Neural cell (in vitro differentiated cells): ENCODE measurements at regions not wholly inside any gene's neighbourhood (a gene's known extent, or its start where the extent isn't known, plus 50 kb on each side); places are given as distances from the start of the nearest gene placed in this dataset.

Source experiments
- H2AFZ ChIP-seq: fragments of 200-600, 300-800 bp; sonication (generic), shearing (Covaris generic); 2 replicates; pipeline ENCODE4 v1.6.0; 2014; ENCODE audit warnings: low read depth, mild to moderate bottlenecking, antibody characterized with exemption, low read length, moderate library complexity
- H3F3A ChIP-seq: fragments of 200-600 bp; shearing (Covaris generic); 2 replicates; pipeline ENCODE4 v1.6.1; 2016; ENCODE audit warnings: mild to moderate bottlenecking, moderate library complexity, mixed read lengths, antibody characterized with exemption, low read length; ENCODE audit not compliant: insufficient read depth, poor library complexity, severe bottlenecking
- H3K27ac ChIP-seq: fragments of 200-600, 300-800 bp; sonication (generic), shearing (Covaris generic); 2 replicates; pipeline ENCODE4 v1.5.1; 2014; ENCODE audit warnings: mild to moderate bottlenecking, low read length, moderate library complexity
- H3K27me3 ChIP-seq: fragments of 300-800, 200-600 bp; sonication (generic), shearing (Covaris generic); 2 replicates; pipeline ENCODE4 v1.6.0; 2014; ENCODE audit warnings: mild to moderate bottlenecking, low read depth, low read length, moderate library complexity; ENCODE audit not compliant: insufficient read depth
- H3K36me3 ChIP-seq: fragments of 300-800, 200-600 bp; sonication (generic), shearing (Covaris generic); 2 replicates; pipeline ENCODE4 v1.5.1; 2014; ENCODE audit warnings: mild to moderate bottlenecking, antibody characterized with exemption, low read length, moderate library complexity; ENCODE audit not compliant: insufficient read depth
- H3K4me2 ChIP-seq: fragments of 300-800, 200-600 bp; sonication (generic), shearing (Covaris generic); 2 replicates; pipeline ENCODE4 v1.6.0; 2014; ENCODE audit warnings: mild to moderate bottlenecking, low read length
- H3K4me3 ChIP-seq: fragments of 300-800, 200-600 bp; sonication (generic), shearing (Covaris generic); 2 replicates; pipeline ENCODE4 v1.5.1; 2014; ENCODE audit warnings: mild to moderate bottlenecking, low read length, moderate library complexity
- H3K79me2 ChIP-seq: fragments of 200-600 bp; shearing (Covaris generic); replicated peaks from 2 replicates; pipeline ENCODE4 v1.6.0; 2014; ENCODE audit warnings: mild to moderate bottlenecking, low read length, moderate library complexity; ENCODE audit not compliant: insufficient read depth
- H3K9ac ChIP-seq: fragments of 300-800, 200-600 bp; sonication (generic), shearing (Covaris generic); 2 replicates; pipeline ENCODE4 v1.6.1; 2016; ENCODE audit warnings: mild to moderate bottlenecking, low read length, mixed read lengths
- H3K9me2 ChIP-seq: fragments of 200-600 bp; shearing (Covaris generic); 2 replicates; pipeline ENCODE4 v1.6.1; 2016; ENCODE audit warnings: mild to moderate bottlenecking, low read length, mixed read lengths; ENCODE audit not compliant: insufficient read depth
- H3K9me3 ChIP-seq: fragments of 200-600, 300-800 bp; sonication (generic), shearing (Covaris generic); 2 replicates; pipeline ENCODE4 v1.6.1; 2016; ENCODE audit warnings: mild to moderate bottlenecking, mixed run types, low read length, moderate library complexity, mixed read lengths
- H4K20me1 ChIP-seq: fragments of 200-600 bp; shearing (Covaris generic); 2 replicates; pipeline ENCODE4 v1.6.1; 2016; ENCODE audit warnings: mild to moderate bottlenecking, mixed run types; ENCODE audit not compliant: insufficient read depth
- CTCF ChIP-seq: fragments of 450-650 bp; IDR thresholded peaks from 2 replicates; pipeline ENCODE4 v1.5.1; 2014; ENCODE audit warnings: antibody characterized with exemption, mild to moderate bottlenecking, moderate library complexity; ENCODE audit not compliant: poor library complexity, severe bottlenecking
- EP300 ChIP-seq: fragments of 450-650 bp; conservative IDR thresholded peaks from 2 replicates; pipeline ENCODE4 v1.6.1; 2014; ENCODE audit warnings: antibody characterized with exemption, mild to moderate bottlenecking, moderate library complexity; ENCODE audit not compliant: poor library complexity, severe bottlenecking
- EZH2 ChIP-seq: fragments of 200-600, 300-800 bp; shearing (Covaris generic), sonication (generic); IDR thresholded peaks from 2 replicates; pipeline ENCODE4 v1.6.1; 2014; ENCODE audit warnings: antibody characterized with exemption, low read length, borderline replicate concordance, mild to moderate bottlenecking; ENCODE audit not compliant: insufficient read depth, poor library complexity, severe bottlenecking
- MXI1 ChIP-seq: fragments of 450-650 bp; conservative IDR thresholded peaks from 2 replicates; pipeline ENCODE4 v1.6.1; 2014; ENCODE audit warnings: antibody characterized with exemption, mild to moderate bottlenecking; ENCODE audit not compliant: poor library complexity, severe bottlenecking
- POLR2AphosphoS5 ChIP-seq: IDR thresholded peaks from 2 replicates; pipeline ENCODE4 v1.6.1; 2012
- RAD21 ChIP-seq: fragments of 450-650 bp; conservative IDR thresholded peaks from 2 replicates; pipeline ENCODE4 v1.6.1; 2014; ENCODE audit warnings: antibody characterized with exemption, mild to moderate bottlenecking, moderate library complexity
- REST ChIP-seq: IDR thresholded peaks from 2 replicates; pipeline ENCODE4 v1.6.1; 2012; ENCODE audit warnings: borderline replicate concordance
- SMC3 ChIP-seq: fragments of 450-650 bp; conservative IDR thresholded peaks from 2 replicates; pipeline ENCODE4 v1.6.1; 2014; ENCODE audit warnings: antibody characterized with exemption, mild to moderate bottlenecking, moderate library complexity; ENCODE audit not compliant: poor library complexity
- TAF1 ChIP-seq: IDR thresholded peaks from 2 replicates; pipeline ENCODE4 v1.6.1; 2012; ENCODE audit warnings: low read depth

GRCh38 chr2:242011167-242011513, 141.6 kb downstream of the RTP5 start:
- Histone ChIP-seq H3K9ac (no peak overlapping the region), H3K4me3 (no peak overlapping the region), H3K27me3 (no peaks in the 10 kb centered on the region), H4K20me1 (no peaks in the 10 kb centered on the region), H3K27ac (no peak overlapping the region), H3K79me2 (no peaks in the 10 kb centered on the region), H3K9me2 (no peaks in the 10 kb centered on the region), H3K36me3 (no peaks in the 10 kb centered on the region), H2AFZ (no peak overlapping the region), H3F3A (no peaks in the 10 kb centered on the region), H3K9me3 (no peaks in the 10 kb centered on the region), H3K4me2 (no peak overlapping the region)
- TF ChIP-seq EZH2, result no peak
- TF ChIP-seq CTCF, result no peak
- TF ChIP-seq TAF1, result no peak
- no peak for TF ChIP-seq REST
- TF ChIP-seq SMC3, result no peak
- TF ChIP-seq MXI1, result no peak
- no peak for TF ChIP-seq RAD21
- TF ChIP-seq POLR2AphosphoS5, result no peak
- no peak for TF ChIP-seq EP300

- no peak overlapping the region for H3K4me3 ChIP-seq
- H3K36me3 ChIP-seq, result no peaks in the 10 kb centered on the region
- no peak overlapping the region for H3K27ac ChIP-seq
- H3F3A ChIP-seq, result no peaks in the 10 kb centered on the region
- no peak for TF ChIP-seq RAD21
- H3K9me3 ChIP-seq, result no peaks in the 10 kb centered on the region
- no peaks in the 10 kb centered on the region for H3K27me3 ChIP-seq
- H4K20me1 ChIP-seq, result no peaks in the 10 kb centered on the region
- no peak overlapping the region for H2AFZ ChIP-seq
- no peaks in the 10 kb centered on the region for H3K79me2 ChIP-seq
- no peak overlapping the region for H3K9ac ChIP-seq
- no peaks in the 10 kb centered on the region for H3K9me2 ChIP-seq
- no peak overlapping the region for H3K4me2 ChIP-seq
Observed at GRCh38 chr2:242011516-242011915, 142.0 kb downstream of the RTP5 start.
